Gastrocnemius medialis (tissue), 4 donors: ENCODE measurements at regions not wholly inside any gene's neighbourhood (a gene's known extent, or its start where the extent isn't known, plus 50 kb on each side); places are given as distances from the start of the nearest gene placed in this dataset.
"Not testable (repeated sequence)": the region's sequence is repeated elsewhere in the genome, so short reads cannot be mapped to it uniquely, and the experiment has no call there.

Experiments
- ATAC-seq, 2 donors: fragments of 150-250 bp; one replicate each; pipeline ENCODE4 v1.9.1; 2016
- DNase-seq, 2 donors: peaks; one replicate each; pipeline ENCODE4 v3.0.0-alpha.2; 2019
- H3K27ac ChIP-seq, 4 donors: fragments of 200-600 bp; sonication (generic); 1 replicate in 1 of 4; 2 replicates in 3 of 4; pipeline ENCODE4 v1.5.1; 2016 to 2018; ENCODE audit warnings: mild to moderate bottlenecking in 2 of 4, moderate library complexity in 1 of 4
- H3K27me3 ChIP-seq, 3 donors: fragments of 200-600 bp; sonication (generic) in 2 of 3; 1 replicate in 1 of 3; 2 replicates in 2 of 3; pipeline versions ENCODE4 v1.5.1 to v1.6.0; 2016 to 2019; ENCODE audit warnings: mild to moderate bottlenecking in 1 of 3, moderate library complexity in 1 of 3
- H3K36me3 ChIP-seq, 2 donors: fragments of 200-600 bp; sonication (generic) in 1 of 2; one replicate each; pipeline ENCODE4 v1.5.1; 2017 to 2018
- H3K4me1 ChIP-seq, 2 donors: fragments of 200-600 bp; sonication (generic) in 1 of 2; one replicate each; pipeline ENCODE4 v1.5.1; 2016 to 2017; ENCODE audit warnings: mild to moderate bottlenecking in 2 of 2
- H3K4me3 ChIP-seq, 4 donors: fragments of 200-600 bp; sonication (generic) in 3 of 4; 1 replicate in 1 of 4; 2 replicates in 3 of 4; pipeline ENCODE4 v1.5.1; 2016 to 2019; ENCODE audit warnings: mild to moderate bottlenecking in 2 of 4
- H3K9me3 ChIP-seq, 3 donors: fragments of 200-600 bp; sonication (generic) in 2 of 3; 1 replicate in 1 of 3; 2 replicates in 2 of 3; pipeline ENCODE4 v1.5.1; 2016 to 2019
- CTCF ChIP-seq, 5 experiments: fragments of 450-650 bp in 3 of 5; fragments of 200-600 bp in 2 of 5; sonication (generic) in 2 of 5; IDR thresholded peaks in 4 of 5; conservative IDR thresholded peaks in 1 of 5; 1 replicate in 4 of 5; 2 replicates in 1 of 5; pipeline ENCODE4 v1.5.1; 2016 to 2019; ENCODE audit warnings: antibody characterized with exemption in 5 of 5, mild to moderate bottlenecking in 3 of 5, moderate library complexity in 3 of 5
- POLR2A ChIP-seq, 2 donors: fragments of 450-650 bp; IDR thresholded peaks; one replicate each; pipeline ENCODE4 v1.6.1; 2017; ENCODE audit warnings: antibody characterized with exemption in 2 of 2, mild to moderate bottlenecking in 2 of 2, moderate library complexity in 2 of 2
- in situ Hi-C, 4 donors: fragments of 200-750 bp; cut with MboI; loops; one replicate each; pipeline versions ENCODE4 v1.15.0 to v1.8.0; 2017; ENCODE audit warnings: low sequenced_read_pairs in 4 of 4
- intact Hi-C: fragments of 100-400 bp; cut with DNase I; formaldehyde crosslinking; loops from one replicate; pipeline ENCODE4 v1.15.1; 2023; ENCODE audit warnings: low total_unique reads

- no peak for TF ChIP-seq POLR2A (IDR thresholded peaks at IDR 0.05)
- TF ChIP-seq CTCF (IDR thresholded peaks at IDR 0.05 in 4 of 5, conservative IDR thresholded peaks at IDR 0.05 in 1 of 5) = no peak
- in situ Hi-C loops = no loop called here
- no peaks in the 10 kb centered on the region for H3K27me3 ChIP-seq
- H3K27ac ChIP-seq = no peak overlapping the region
- no peaks in the 10 kb centered on the region for H3K36me3 ChIP-seq
- no peaks in the 10 kb centered on the region for H3K4me1 ChIP-seq
- DNase-seq (no peak), ATAC-seq (no peak)
- no peak overlapping the region for H3K4me3 ChIP-seq
- intact Hi-C loops = no loop called here
- H3K9me3 ChIP-seq = no peaks in the 10 kb centered on the region
These were observed 129.9 kb downstream of the BOD1 start for GRCh38 chr5:173486355-173487225.

- no peak overlapping the region for H3K27ac ChIP-seq
- no peaks in the 10 kb centered on the region for H3K27me3 ChIP-seq
- H3K4me3 ChIP-seq = no peak overlapping the region
- in situ Hi-C loops (no loop called here), intact Hi-C loops (no loop called here)
- H3K9me3 ChIP-seq = no peaks in the 10 kb centered on the region
- no peaks in the 10 kb centered on the region for H3K36me3 ChIP-seq
- no peaks in the 10 kb centered on the region for H3K4me1 ChIP-seq
- DNase-seq = no peak
- no peak for TF ChIP-seq POLR2A (IDR thresholded peaks at IDR 0.05)
- ATAC-seq = no peak
These were observed 131.9 kb downstream of the BOD1 start for GRCh38 chr5:173484569-173484968.

GRCh38 chr5:173483599-173483998, 132.9 kb downstream of the BOD1 start:
- in situ Hi-C loops, intact Hi-C loops, H3K36me3 ChIP-seq, H3K4me1 ChIP-seq, DNase-seq, H3K27ac ChIP-seq, H3K9me3 ChIP-seq, H3K27me3 ChIP-seq, ATAC-seq, H3K4me3 ChIP-seq: not testable (repeated sequence)

- in situ Hi-C loops (no loop called here), intact Hi-C loops (no loop called here)
- Histone ChIP-seq H3K36me3 (no peaks in the 10 kb centered on the region), H3K9me3 (no peaks in the 10 kb centered on the region), H3K4me3 (no peak overlapping the region), H3K4me1 (no peaks in the 10 kb centered on the region), H3K27ac (no peak overlapping the region), H3K27me3 (no peaks in the 10 kb centered on the region)
- TF ChIP-seq CTCF (IDR thresholded peaks at IDR 0.05 in 4 of 5, conservative IDR thresholded peaks at IDR 0.05 in 1 of 5) = no peak
- no peak for TF ChIP-seq POLR2A (IDR thresholded peaks at IDR 0.05)
- DNase-seq (no peak), ATAC-seq (no peak)
These were observed 133.3 kb downstream of the BOD1 start for GRCh38 chr5:173483160-173483559.

- Histone ChIP-seq H3K27me3 (no peaks in the 10 kb centered on the region), H3K4me1 (no peaks in the 10 kb centered on the region), H3K36me3 (no peaks in the 10 kb centered on the region), H3K9me3 (no peaks in the 10 kb centered on the region), H3K27ac (no peak overlapping the region), H3K4me3 (no peak overlapping the region)
- in situ Hi-C loops (no loop called here), intact Hi-C loops (no loop called here)
- TF ChIP-seq CTCF (IDR thresholded peaks at IDR 0.05 in 4 of 5, conservative IDR thresholded peaks at IDR 0.05 in 1 of 5) (no peak), POLR2A (IDR thresholded peaks at IDR 0.05) (no peak)
- DNase-seq = no peak
- ATAC-seq = no peak
These were observed 134.6 kb downstream of the BOD1 start for GRCh38 chr5:173481821-173482220.
